Heart left ventricle (tissue), 16 donors: ENCODE measurements at regions not wholly inside any gene's neighbourhood (a gene's known extent, or its start where the extent isn't known, plus 50 kb on each side); places are given as distances from the start of the nearest gene placed in this dataset.

Source experiments
- ATAC-seq, 4 donors: fragments of 200-7000 bp; cut with Tn5 transposase; one replicate each; pipeline ENCODE4 v1.9.1; 2020 to 2022; ENCODE audit warnings: moderate library complexity in 4 of 4, mild to moderate bottlenecking in 3 of 4, moderate number of reproducible peaks in 1 of 4
- DNase-seq, 5 donors: peaks; one replicate each; pipeline ENCODE4 v3.0.0-alpha.2; 2020
- H3K27ac ChIP-seq, 12 donors: fragments of 200-600 bp; sonication (generic) in 4 of 12; one replicate each; pipeline versions ENCODE4 v1.5.0 to v1.8.0; 2016 to 2022; ENCODE audit warnings: mild to moderate bottlenecking in 2 of 12
- H3K27me3 ChIP-seq, 9 donors: fragments of 200-600 bp; sonication (generic) in 2 of 9; one replicate each; pipeline versions ENCODE4 v1.5.1 to v1.8.0; 2016 to 2022; ENCODE audit warnings: mild to moderate bottlenecking in 3 of 9
- H3K36me3 ChIP-seq, 9 donors: fragments of 200-600 bp; sonication (generic) in 2 of 9; one replicate each; pipeline versions ENCODE4 v1.5.0 to v1.8.0; 2018 to 2022; ENCODE audit warnings: mild to moderate bottlenecking in 2 of 9
- H3K4me1 ChIP-seq, 12 donors: fragments of 200-600 bp; sonication (generic) in 4 of 12; one replicate each; pipeline versions ENCODE4 v1.5.0 to v1.8.0; 2016 to 2022; ENCODE audit warnings: mild to moderate bottlenecking in 3 of 12
- H3K4me3 ChIP-seq, 12 donors: fragments of 200-600 bp; sonication (generic) in 4 of 12; one replicate each; pipeline versions ENCODE4 v1.5.0 to v1.8.0; 2017 to 2022; ENCODE audit warnings: mild to moderate bottlenecking in 9 of 12, moderate library complexity in 4 of 12
- H3K9me3 ChIP-seq, 12 donors: fragments of 200-600 bp; sonication (generic) in 4 of 12; one replicate each; pipeline versions ENCODE4 v1.5.0 to v1.8.0; 2016 to 2022; ENCODE audit warnings: mild to moderate bottlenecking in 1 of 12
- CTCF ChIP-seq, 12 donors: fragments of 200-600 bp; sonication (generic) in 4 of 12; IDR thresholded peaks; one replicate each; pipeline versions ENCODE4 v1.5.0 to v1.8.0; 2018 to 2022; ENCODE audit warnings: antibody characterized with exemption in 12 of 12, mild to moderate bottlenecking in 5 of 12
- POLR2A ChIP-seq, 2 donors: fragments of 450-650 bp; IDR thresholded peaks; one replicate each; pipeline ENCODE4 v1.6.1; 2017; ENCODE audit warnings: antibody characterized with exemption in 2 of 2, mild to moderate bottlenecking in 2 of 2, moderate library complexity in 2 of 2
- WGBS, 4 donors: extraction: QIAGEN DNeasy Blood & Tissue Kit in 2 of 4; methylation state at CpG; one replicate each; pipeline versions ENCODE4 v1.1.5 to v1.1.7; 2013 to 2018; 5-methylcytosine and 5-hydroxymethylcytosine counted together
- intact Hi-C, 10 donors: fragments of 100-400 bp; cut with DNase I; formaldehyde crosslinking; loops; one replicate each; pipeline versions ENCODE4 v1.11.1 to v1.14.2; 2022
- donor health status: ischemic (EF 13 %, LVEDD 7.1; RV severe dilation, severe dysfunction).
- donor health status: healthy with polysubstance abuse.
- donor health status: DM: no; HTN: yes; CAD: no.
- donor health status: DM: no; HTN: no; CAD: no.
- donor health status: ischemic (EF 25% LVEDD 6.9; RV normal size, moderate dysfunction).
- donor health status: ischemic (EF 25% LVEDD 5.7; RV mildly dilated, moderate dysfunction).
- donor health status: healthy.
- donor health status: DM: yes; HTN: yes; CAD: no.
- donor health status: ischemic (EF 35%, LVEDD 5.7; RV mildly dilated, moderate dysfunction).
- donor health status: nonischemic (EF 11% LVEDD 7.7; RV severe dilation, severe dysfunction).
- donor health status: DM: yes; HTN: yes; CAD: no.
- donor health status: PGD.
- donor health status: ischemic (EF 29% LVEDD 5.4; RV normal size, mild dysfunction).
- donor health status: nonischemic (EF 23%, LVEDD 6.1; RV moderate dilation, normal function).

- DNase-seq: no peak
- Histone ChIP-seq H3K27me3 (no peaks in the 10 kb centered on the region), H3K27ac (no peak overlapping the region), H3K36me3 (no peaks in the 10 kb centered on the region), H3K4me3 (no peak overlapping the region), H3K4me1 (peaks cover 0 to 13% (median 0%) of the 10 kb centered on the region in 12 donors), H3K9me3 (no peaks in the 10 kb centered on the region)
- TF ChIP-seq POLR2A (IDR thresholded peaks at IDR 0.05) (no peak), CTCF (IDR thresholded peaks at IDR 0.05) (no peak)
- intact Hi-C loops: no loop called here
- no peak for ATAC-seq
Measured at GRCh38 chr6:147003186-147003585, 201.0 kb upstream of the STXBP5 start.

GRCh38 chr6:147005499-147005898 is 198.7 kb upstream of the STXBP5 start:
- intact Hi-C loops: no loop called here
- H3K36me3 ChIP-seq: no peaks in the 10 kb centered on the region
- DNase-seq (no peak), ATAC-seq (no peak)
- H3K27me3 ChIP-seq: no peaks in the 10 kb centered on the region
- H3K4me1 ChIP-seq: peaks cover 0 to 12% (median 0%) of the 10 kb centered on the region in 12 donors
- no peak overlapping the region for H3K4me3 ChIP-seq
- TF ChIP-seq CTCF (IDR thresholded peaks at IDR 0.05) (no peak), POLR2A (IDR thresholded peaks at IDR 0.05) (no peak)
- no peak overlapping the region for H3K27ac ChIP-seq
- peaks cover 0 to 13% (median 0%) of the 10 kb centered on the region in 12 donors for H3K9me3 ChIP-seq

GRCh38 chr6:147007441-147007840 is 196.8 kb upstream of the STXBP5 start:
- TF ChIP-seq POLR2A (IDR thresholded peaks at IDR 0.05) (no peak), CTCF (IDR thresholded peaks at IDR 0.05) (no peak)
- Histone ChIP-seq H3K4me3 (no peak overlapping the region), H3K27ac (no peak overlapping the region), H3K27me3 (no peaks in the 10 kb centered on the region), H3K36me3 (no peaks in the 10 kb centered on the region), H3K4me1 (no peaks in the 10 kb centered on the region), H3K9me3 (peaks cover 0 to 13% (median 0%) of the 10 kb centered on the region in 12 donors)
- ATAC-seq (no peak), DNase-seq (no peak)
- intact Hi-C loops: no loop called here

GRCh38 chr6:147009358-147009757 is 194.9 kb upstream of the STXBP5 start:
- H3K27ac ChIP-seq: no peak overlapping the region
- H3K9me3 ChIP-seq: peaks cover 0 to 13% (median 0%) of the 10 kb centered on the region in 12 donors
- intact Hi-C loops: no loop called here
- H3K4me3 ChIP-seq: no peak overlapping the region
- DNase-seq: no peak
- H3K4me1 ChIP-seq: no peaks in the 10 kb centered on the region
- no peak for ATAC-seq
- H3K36me3 ChIP-seq: no peaks in the 10 kb centered on the region
- TF ChIP-seq POLR2A (IDR thresholded peaks at IDR 0.05) (no peak), CTCF (IDR thresholded peaks at IDR 0.05) (no peak)
- no peaks in the 10 kb centered on the region for H3K27me3 ChIP-seq
- WGBS, 4 donors: 84 to 95% (median 92%) methylated on average over 2 of the region's 2 CpGs
